HG02840 (cell line): ENCODE measurements at regions not wholly inside any gene's neighbourhood (a gene's known extent, or its start where the extent isn't known, plus 50 kb on each side); places are given as distances from the start of the nearest gene placed in this dataset.

ENCODE experiments used
- ATAC-seq: cut with Tn5 transposase; IDR thresholded peaks from one replicate; pipeline ENCODE4 v1.9.1; 2021; ENCODE audit warnings: mild to moderate bottlenecking, moderate library complexity, moderate number of reproducible peaks; ENCODE audit not compliant: unreplicated experiment, low FRiP score

- ATAC-seq = no peak
Measured at GRCh38 chr5:174189654-174190541, 144.4 kb downstream of the NSG2 start.

DNA sequence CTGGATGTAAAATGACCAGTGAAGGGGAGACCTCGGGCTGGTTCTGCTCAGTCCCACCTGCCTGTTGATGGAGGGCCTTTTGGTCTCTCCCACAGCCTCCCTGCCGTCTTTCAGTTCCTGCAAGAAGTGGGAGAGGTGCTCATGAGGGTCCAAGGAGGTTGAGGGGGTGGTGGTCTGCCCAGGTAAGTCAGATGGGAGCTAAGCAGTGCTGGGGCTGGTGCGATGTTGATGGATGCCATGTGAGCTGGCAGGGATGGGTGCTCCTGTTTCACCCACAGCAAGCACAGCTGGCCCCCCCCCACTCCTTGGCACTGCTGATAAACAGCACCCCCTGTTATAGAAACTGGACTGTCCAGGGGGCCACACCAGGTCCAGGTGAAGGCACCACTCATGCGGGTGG, 145.6 kb downstream of the NSG2 start:
- no peak for ATAC-seq

- ATAC-seq = no peak
Measured at GRCh38 chr5:174191850-174192655, 146.5 kb downstream of the NSG2 start.

DNA sequence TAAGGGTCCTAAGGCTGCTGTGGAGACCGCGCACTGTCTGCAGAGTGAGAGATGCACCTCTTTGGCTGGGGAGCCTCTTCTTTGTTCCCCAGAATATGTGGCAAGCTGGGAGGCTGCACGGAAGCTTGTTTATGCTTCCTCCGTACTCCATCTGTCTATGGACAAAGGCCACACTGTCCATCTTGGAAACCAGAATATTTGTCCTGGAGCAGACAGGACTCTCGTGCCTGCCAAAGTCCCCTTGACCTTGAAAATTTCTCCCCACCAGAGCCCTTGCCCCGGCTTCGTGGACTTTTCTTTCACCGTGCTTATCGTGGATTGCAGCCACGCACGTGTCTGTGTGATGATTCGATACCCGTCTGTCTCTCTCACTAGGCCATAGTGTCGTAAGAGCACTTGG, 147.4 kb downstream of the NSG2 start:
- ATAC-seq = no peak

DNA sequence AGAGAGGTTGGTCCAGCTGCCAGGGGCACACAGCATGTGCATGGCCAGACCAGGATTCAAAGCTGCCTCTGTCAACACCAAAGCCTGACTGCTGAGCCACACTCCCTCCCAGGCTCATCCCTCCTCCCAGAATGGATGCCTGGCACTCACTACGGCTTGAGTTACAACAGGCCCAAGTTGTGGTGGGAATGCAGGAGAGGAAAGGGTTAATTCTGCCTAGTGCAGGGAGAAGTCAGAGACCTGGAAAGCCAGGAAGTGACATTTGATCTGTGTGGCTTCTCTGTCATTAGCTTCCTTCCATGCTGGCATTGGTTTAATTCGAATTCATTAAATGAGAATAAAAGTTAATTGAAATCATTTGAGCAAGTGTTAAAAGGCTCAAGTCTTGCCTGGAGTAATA, 150.0 kb downstream of the NSG2 start:
- ATAC-seq = no peak

DNA sequence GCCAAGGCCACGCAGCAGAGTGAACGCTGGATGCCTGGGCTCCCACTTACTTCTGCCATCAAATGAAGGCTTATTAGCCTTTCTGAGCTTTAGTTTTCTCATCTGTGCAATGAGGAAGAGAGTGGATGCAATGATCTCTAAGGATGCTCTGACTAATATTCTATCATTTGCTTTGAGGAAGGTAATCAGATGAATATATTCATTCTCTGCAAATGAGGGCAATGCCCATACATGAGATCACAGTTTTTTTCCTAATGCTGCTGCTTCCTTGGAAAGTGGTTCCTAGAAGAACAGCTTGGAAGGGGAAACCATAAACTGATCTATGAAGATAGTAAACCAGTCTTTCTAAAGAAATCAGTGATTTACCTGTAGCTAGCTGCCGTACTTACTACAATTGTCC, 152.4 kb downstream of the NSG2 start:
- ATAC-seq = no peak

GRCh38 chr5:174198541-174198940, 153.0 kb downstream of the NSG2 start:
- ATAC-seq = no peak

DNA sequence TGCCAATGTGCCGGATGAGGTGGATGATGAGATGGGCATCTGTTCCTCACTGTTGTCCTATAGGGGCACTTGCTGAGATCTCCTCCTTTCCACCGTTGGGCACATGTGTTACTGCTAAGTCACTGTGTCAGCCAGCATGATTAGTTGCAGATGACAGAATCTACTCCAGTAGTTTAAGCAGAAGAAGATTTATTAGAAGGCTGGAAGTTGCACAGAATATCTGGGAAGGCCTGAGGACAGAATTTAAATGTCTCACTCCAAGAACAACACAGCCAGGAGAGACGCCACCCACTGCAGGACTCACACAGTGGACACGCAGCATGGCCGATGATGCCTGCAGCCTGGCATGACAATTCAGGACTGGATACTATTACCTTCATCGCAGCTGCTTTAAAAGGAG, 157.5 kb downstream of the NSG2 start:
- ATAC-seq = no peak

- no peak for ATAC-seq
Measured at GRCh38 chr5:174204535-174205313, 159.2 kb downstream of the NSG2 start.

DNA sequence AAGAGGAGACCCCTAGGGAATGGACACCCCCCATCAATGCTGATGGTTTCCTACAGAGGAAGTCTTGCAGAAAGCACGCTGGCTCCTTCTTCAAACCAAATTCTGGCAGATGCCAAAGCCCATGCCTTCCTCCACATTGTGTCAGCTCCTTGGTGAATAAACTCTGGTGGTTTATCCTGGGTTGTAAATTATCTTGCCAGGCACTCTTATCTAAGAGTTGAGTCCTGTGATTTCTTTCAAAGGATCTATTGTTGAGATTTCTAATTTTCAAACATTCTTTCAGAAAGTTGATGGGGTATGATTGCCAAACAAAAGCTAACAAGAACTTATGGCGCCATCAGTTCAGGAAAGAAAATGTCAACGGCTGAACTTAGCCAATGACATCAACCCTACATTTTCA, 160.4 kb downstream of the NSG2 start:
- no peak for ATAC-seq

DNA sequence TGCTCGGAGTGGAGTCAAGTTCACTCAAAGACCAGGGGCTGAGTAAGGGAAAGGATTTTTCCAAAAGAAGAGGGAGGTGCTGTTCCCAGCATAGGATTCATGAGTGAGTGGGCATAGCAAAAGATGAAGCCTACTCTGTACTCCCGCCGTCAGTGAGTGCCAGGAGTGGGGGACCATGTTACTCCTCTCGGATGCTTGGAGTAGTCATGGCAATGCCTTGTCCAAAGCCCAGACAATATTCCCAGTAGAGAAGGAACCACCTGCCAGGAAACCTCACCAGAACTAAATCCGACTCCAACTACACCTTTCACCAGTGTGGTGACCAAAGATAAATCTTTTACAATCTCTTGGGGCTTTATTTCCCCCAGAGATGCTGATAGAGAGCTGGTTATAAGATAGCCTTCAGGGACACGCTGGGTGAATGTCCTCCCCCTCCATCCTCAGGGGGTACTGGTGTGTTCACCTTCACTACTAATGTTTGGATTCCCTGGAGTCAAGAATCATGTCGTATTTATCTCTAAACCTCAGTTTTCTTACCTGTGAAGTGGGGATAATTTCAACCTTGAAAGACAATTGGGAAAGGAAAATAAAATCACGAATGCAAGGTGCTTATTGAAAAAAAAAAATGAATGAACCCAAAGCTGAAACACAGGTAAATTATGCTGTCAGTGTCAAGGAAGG, 165.2 kb downstream of the NSG2 start:
- ATAC-seq = no peak

- no peak for ATAC-seq
Measured at GRCh38 chr5:174211277-174211626, 165.7 kb downstream of the NSG2 start.

GRCh38 chr5:174217527-174217926, 172.0 kb downstream of the NSG2 start:
- no peak for ATAC-seq

- ATAC-seq = no peak
Measured at GRCh38 chr5:174218162-174218561, 172.7 kb downstream of the NSG2 start.

GRCh38 chr5:174220417-174220816, 174.9 kb downstream of the NSG2 start:
- ATAC-seq = no peak

GRCh38 chr5:174221436-174221835, 175.9 kb downstream of the NSG2 start:
- no peak for ATAC-seq

- ATAC-seq = no peak
Measured at GRCh38 chr5:174221946-174222345, 176.4 kb downstream of the NSG2 start.

DNA sequence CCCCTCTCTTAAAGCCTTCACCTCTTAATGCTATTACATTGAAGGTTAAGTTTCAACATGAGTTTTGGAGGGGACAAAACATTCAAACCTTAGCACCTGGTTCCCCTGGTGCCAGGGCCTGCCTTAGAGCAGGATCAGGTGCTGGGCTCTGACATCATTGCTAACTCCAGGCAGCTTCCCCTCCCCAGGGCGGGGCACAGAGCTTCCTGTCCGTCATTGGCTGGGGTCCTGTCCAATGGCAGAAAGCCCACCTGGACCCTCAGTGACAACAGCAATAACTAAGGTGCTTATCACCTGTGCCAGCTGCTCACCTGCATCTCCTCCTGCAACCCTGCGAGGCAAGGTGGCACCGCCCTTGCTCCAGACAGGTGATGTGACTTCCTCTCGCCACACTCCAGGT, 177.4 kb downstream of the NSG2 start:
- no peak for ATAC-seq

DNA sequence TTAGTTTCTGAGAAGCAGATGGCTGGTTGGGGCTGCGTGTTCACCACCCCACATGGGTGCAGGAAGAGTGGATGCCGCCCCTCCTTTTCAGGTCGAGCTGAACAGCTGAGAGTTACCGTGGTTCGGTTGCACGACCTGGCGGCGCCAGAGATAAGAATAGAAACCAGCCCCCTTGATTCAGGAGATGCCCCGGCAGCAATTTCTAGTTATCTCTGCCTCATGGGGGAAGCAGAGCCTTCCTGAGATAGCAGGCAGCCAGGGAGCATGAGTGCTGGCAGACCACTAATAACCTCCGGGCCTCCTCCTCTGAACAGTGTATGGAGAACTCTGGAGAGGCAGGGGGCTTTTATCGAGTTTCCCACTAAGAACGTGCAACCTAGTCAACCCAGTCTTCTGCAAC, 177.8 kb downstream of the NSG2 start:
- no peak for ATAC-seq

DNA sequence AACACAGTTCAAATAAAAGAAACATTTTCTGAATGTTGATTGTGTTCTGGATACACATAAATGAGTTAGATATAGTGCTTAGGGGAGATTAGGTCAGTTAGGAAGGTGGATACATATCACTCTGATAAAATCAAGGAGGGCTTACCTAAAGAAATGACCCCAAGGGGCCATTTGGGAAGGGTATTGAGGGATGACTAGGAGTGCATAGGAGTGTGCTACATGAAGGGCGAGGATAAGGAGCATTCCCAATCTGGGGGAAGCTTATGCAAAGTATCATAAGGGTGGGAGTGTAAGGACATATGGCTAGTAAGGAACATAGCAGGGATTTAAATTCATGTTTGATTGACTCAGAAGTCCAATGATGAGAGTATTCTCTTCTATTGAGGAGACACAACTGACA, 183.6 kb downstream of the NSG2 start:
- ATAC-seq = no peak
